ENCODE measurements at regions not wholly inside any gene's neighbourhood (a gene's known extent, or its start where the extent isn't known, plus 50 kb on each side); places are given as distances from the start of the nearest gene placed in this dataset.

GRCh38 chr11:106467501-106467900, 390.0 kb downstream of the AASDHPPT start:
- Histone ChIP-seq H3K9me3 (replicated peaks; ENCODE audit: control insufficient read depth, insufficient read depth, low read depth, low read length) (no peaks in the 10 kb centered on the region), H3K79me2 (ENCODE audit: control insufficient read depth, insufficient read depth, low read length) (no peaks in the 10 kb centered on the region), H3K4me1 (replicated peaks in 1 of 2; ENCODE audit: control insufficient read depth in 2 of 2, insufficient read depth in 2 of 2, low read length in 2 of 2) (no peaks in the 10 kb centered on the region), H4K20me1 (replicated peaks; ENCODE audit: control insufficient read depth, insufficient read depth, low read length) (no peaks in the 10 kb centered on the region), H3K4me3 (no peak overlapping the region), H3K9me1 (ENCODE audit: control insufficient read depth, insufficient read depth, low read length) (no peaks in the 10 kb centered on the region), H3K27ac (ENCODE audit: extremely low read depth, low read depth, low read length) (no peak overlapping the region), H3K36me3 (ENCODE audit: control insufficient read depth, insufficient read depth, low read length) (no peaks in the 10 kb centered on the region), H2AFZ (ENCODE audit: low read depth, low read length) (no peak overlapping the region), H3K9ac (ENCODE audit: insufficient read depth in 1 of 2, low read depth in 2 of 2, low read length in 2 of 2) (no peak overlapping the region), H3K4me2 (ENCODE audit: insufficient read depth, low read length) (no peak overlapping the region), H3K27me3 (ENCODE audit: control insufficient read depth in 2 of 2, insufficient read depth in 2 of 2, low read length in 2 of 2) (no peaks in the 10 kb centered on the region)
- DNase-seq (ENCODE audit: extremely low read depth in 1 of 4, low spot score in 3 of 4) = no peak
- no peak for ATAC-seq
- no TSS peak for BruUV-seq (replicated peaks)
- POLR2A ChIA-PET = no interaction called here
- TF ChIP-seq TBP (optimal IDR thresholded peaks at IDR 0.05; ENCODE audit: low read depth, low read length) = no peak
- TF ChIP-seq PML (IDR thresholded peaks at IDR 0.05; ENCODE audit: low read length) = no peak
- no peak for TF ChIP-seq TAF7 (tag; IDR thresholded peaks at IDR 0.05)
- no peak for TF ChIP-seq ZNF696 (CRISPR knock-in tag; conservative IDR thresholded peaks at IDR 0.05)
- TF ChIP-seq SREBF1 (IDR thresholded peaks at IDR 0.05; ENCODE audit: borderline replicate concordance, low read depth, low read length) = no peak
- TF ChIP-seq TRIM28 (IDR thresholded peaks at IDR 0.05) = no peak
- no peak for TF ChIP-seq STAG1 (CRISPR knock-in tag; IDR thresholded peaks at IDR 0.05; ENCODE audit: borderline replicate concordance)
- no peak for TF ChIP-seq SREBF2 (CRISPR knock-in tag; IDR thresholded peaks at IDR 0.05)
- no peak for TF ChIP-seq ZNF282 (CRISPR knock-in tag; IDR thresholded peaks at IDR 0.05)
- TF ChIP-seq CCAR2 (IDR thresholded peaks at IDR 0.05; ENCODE audit: low read depth, low read length) = no peak
- no peak for TF ChIP-seq ZNF408 (CRISPR knock-in tag; IDR thresholded peaks at IDR 0.05; ENCODE audit: low read depth)
- no peak for TF ChIP-seq ATF1 (CRISPR knock-in tag; IDR thresholded peaks at IDR 0.05)
- TF ChIP-seq ATF1 (tag; IDR thresholded peaks at IDR 0.05) = no peak
- no peak for TF ChIP-seq ELF1 (tag; IDR thresholded peaks at IDR 0.05)
- no peak for TF ChIP-seq KAT2B (IDR thresholded peaks at IDR 0.05; ENCODE audit: low read depth, low read length)
- TF ChIP-seq POLR3G (IDR thresholded peaks at IDR 0.05; ENCODE audit: extremely low read depth, insufficient read length, insufficient replicate concordance) = no peak
- no peak for TF ChIP-seq CREB3L1 (IDR thresholded peaks at IDR 0.05; ENCODE audit: borderline replicate concordance, low read depth)
- no peak for TF ChIP-seq DMBX1 (CRISPR knock-in tag; IDR thresholded peaks at IDR 0.05; ENCODE audit: borderline replicate concordance)
- no peak for TF ChIP-seq TAF1 (IDR thresholded peaks at IDR 0.05; ENCODE audit: control insufficient read depth, extremely low read depth, insufficient read depth, low read length, severe bottlenecking)
- TF ChIP-seq CBFA2T2 (conservative IDR thresholded peaks at IDR 0.05) = no peak
- no peak for TF ChIP-seq ZNF717 (CRISPR knock-in tag; IDR thresholded peaks at IDR 0.05)
- intact Hi-C loops (cut with micrococcal nuclease) = no loop called here
- in situ Hi-C loops (cut with MboI) = no loop called here
- FAIRE-seq = no peak
- CTCF ChIA-PET (ENCODE audit: low intra/inter-chr PET ratio) = no interaction called here

Data from K562 (cell line).